Fibroblast of lung (primary cell): ENCODE measurements at regions not wholly inside any gene's neighbourhood (a gene's known extent, or its start where the extent isn't known, plus 50 kb on each side); places are given as distances from the start of the nearest gene placed in this dataset.

Experiments
- DNase-seq, 2 donors: peaks; one replicate each; pipeline versions ENCODE4 v3.0.0 to v3.0.0-alpha.2; 2010; ENCODE audit warnings: low read depth in 2 of 2
- H2AFZ ChIP-seq: 2 replicates; pipeline ENCODE4 v1.5.1; 2012; ENCODE audit warnings: low read length, control low read depth, inconsistent platforms
- H3K27ac ChIP-seq: 2 replicates; pipeline ENCODE4 v1.5.1; 2011; ENCODE audit warnings: low read length, control low read depth; ENCODE audit not compliant: insufficient read depth
- H3K27me3 ChIP-seq: 2 replicates; pipeline ENCODE4 v1.5.1; 2011; ENCODE audit warnings: mild to moderate bottlenecking, low read length; ENCODE audit not compliant: control insufficient read depth, insufficient read depth
- H3K36me3 ChIP-seq: 2 replicates; pipeline ENCODE4 v1.5.1; 2011; ENCODE audit warnings: low read length; ENCODE audit not compliant: control insufficient read depth, insufficient read depth
- H3K4me1 ChIP-seq: 2 replicates; pipeline ENCODE4 v1.5.1; 2011; ENCODE audit warnings: low read length; ENCODE audit not compliant: control insufficient read depth, insufficient read depth; ENCODE audit errors: extremely low read depth
- H3K4me2 ChIP-seq: 2 replicates; pipeline ENCODE4 v1.5.1; 2011; ENCODE audit warnings: low read length, control low read depth; ENCODE audit not compliant: insufficient read depth; ENCODE audit errors: extremely low read depth
- H3K4me3 ChIP-seq, 4 experiments: fragments of 200-600 bp in 1 of 4; sonication (generic) in 1 of 4; replicated peaks in 1 of 4; 2 replicates each; pipeline ENCODE4 v1.5.1; 2011 to 2016; ENCODE audit warnings: low read length in 4 of 4, low read depth in 3 of 4, mild to moderate bottlenecking in 3 of 4, control low read depth in 2 of 4, inconsistent platforms in 1 of 4, mixed read lengths in 1 of 4; ENCODE audit not compliant: insufficient read depth in 1 of 4; ENCODE audit errors: control extremely low read depth in 1 of 4
- H3K79me2 ChIP-seq: 2 replicates; pipeline ENCODE4 v1.5.1; 2012; ENCODE audit warnings: mild to moderate bottlenecking, low read length, inconsistent platforms; ENCODE audit not compliant: control insufficient read depth, insufficient read depth
- H3K9ac ChIP-seq: 2 replicates; pipeline ENCODE4 v1.5.1; 2011; ENCODE audit warnings: mild to moderate bottlenecking, low read length, control low read depth; ENCODE audit not compliant: insufficient read depth
- H3K9me3 ChIP-seq: 2 replicates; pipeline ENCODE4 v1.5.1; 2012; ENCODE audit warnings: low read depth, low read length; ENCODE audit not compliant: control insufficient read depth, insufficient read depth
- H4K20me1 ChIP-seq: 2 replicates; pipeline ENCODE4 v1.5.1; 2011; ENCODE audit warnings: low read length; ENCODE audit not compliant: control insufficient read depth, insufficient read depth; ENCODE audit errors: extremely low read depth
- CTCF ChIP-seq, 2 donors: IDR thresholded peaks in 1 of 2; conservative IDR thresholded peaks in 1 of 2; 1 replicate in 1 of 2; 2 replicates in 1 of 2; pipeline ENCODE4 v1.5.1; 2011 to 2012; ENCODE audit warnings: low read length in 2 of 2, control low read depth in 1 of 2, inconsistent platforms in 1 of 2, low read depth in 1 of 2, mild to moderate bottlenecking in 1 of 2
- EZH2 ChIP-seq: IDR thresholded peaks from 2 replicates; pipeline ENCODE4 v1.5.1; 2012; ENCODE audit warnings: low read length, control low read depth, mild to moderate bottlenecking; ENCODE audit errors: missing control alignments

GRCh38 chr15:25171111-25171811 lies 216.5 kb downstream of the SNRPN start:
- H3K36me3 ChIP-seq: no peaks in the 10 kb centered on the region
- no peaks in the 10 kb centered on the region for H3K79me2 ChIP-seq
- H3K4me2 ChIP-seq: no peak overlapping the region
- H3K27me3 ChIP-seq: no peaks in the 10 kb centered on the region
- no peak overlapping the region for H3K27ac ChIP-seq
- H2AFZ ChIP-seq: no peak overlapping the region
- H3K9me3 ChIP-seq: no peaks in the 10 kb centered on the region
- no peaks in the 10 kb centered on the region for H4K20me1 ChIP-seq
- DNase-seq: no peak
- no peaks in the 10 kb centered on the region for H3K4me1 ChIP-seq
- no peak overlapping the region for H3K4me3 ChIP-seq
- H3K9ac ChIP-seq: no peak overlapping the region
- TF ChIP-seq CTCF (conservative IDR thresholded peaks at IDR 0.05 in 1 of 2, IDR thresholded peaks at IDR 0.05 in 1 of 2; ENCODE audit: low read depth in 1 of 2, low read length in 2 of 2): no peak
- no peak for TF ChIP-seq EZH2

GRCh38 chr15:25171856-25172687 lies 217.3 kb downstream of the SNRPN start:
- Histone ChIP-seq H4K20me1 (no peaks in the 10 kb centered on the region), H3K36me3 (no peaks in the 10 kb centered on the region), H3K27ac (no peak overlapping the region), H3K79me2 (no peaks in the 10 kb centered on the region), H3K4me2 (no peak overlapping the region), H3K9ac (no peak overlapping the region), H3K4me3 (no peak overlapping the region), H2AFZ (no peak overlapping the region), H3K4me1 (no peaks in the 10 kb centered on the region), H3K27me3 (no peaks in the 10 kb centered on the region), H3K9me3 (no peaks in the 10 kb centered on the region)
- no peak for DNase-seq
- no peak for TF ChIP-seq CTCF (conservative IDR thresholded peaks at IDR 0.05 in 1 of 2, IDR thresholded peaks at IDR 0.05 in 1 of 2; ENCODE audit: low read depth in 1 of 2, low read length in 2 of 2)
- no peak for TF ChIP-seq EZH2

GRCh38 chr15:25172691-25173090 lies 217.9 kb downstream of the SNRPN start:
- Histone ChIP-seq H3K9ac (no peak overlapping the region), H3K4me3 (no peak overlapping the region), H3K79me2 (no peaks in the 10 kb centered on the region), H3K27me3 (no peaks in the 10 kb centered on the region), H3K36me3 (no peaks in the 10 kb centered on the region), H4K20me1 (no peaks in the 10 kb centered on the region), H3K4me1 (no peaks in the 10 kb centered on the region), H2AFZ (no peak overlapping the region), H3K27ac (no peak overlapping the region), H3K4me2 (no peak overlapping the region), H3K9me3 (no peaks in the 10 kb centered on the region)
- no peak for DNase-seq
- TF ChIP-seq CTCF (conservative IDR thresholded peaks at IDR 0.05 in 1 of 2, IDR thresholded peaks at IDR 0.05 in 1 of 2; ENCODE audit: low read depth in 1 of 2, low read length in 2 of 2): no peak
- no peak for TF ChIP-seq EZH2
